ENCODE measurements at regions not wholly inside any gene's neighbourhood (a gene's known extent, or its start where the extent isn't known, plus 50 kb on each side); places are given as distances from the start of the nearest gene placed in this dataset.
"Not testable (repeated sequence)": the region's sequence is repeated elsewhere in the genome, so short reads cannot be mapped to it uniquely, and the experiment has no call there.

DNA sequence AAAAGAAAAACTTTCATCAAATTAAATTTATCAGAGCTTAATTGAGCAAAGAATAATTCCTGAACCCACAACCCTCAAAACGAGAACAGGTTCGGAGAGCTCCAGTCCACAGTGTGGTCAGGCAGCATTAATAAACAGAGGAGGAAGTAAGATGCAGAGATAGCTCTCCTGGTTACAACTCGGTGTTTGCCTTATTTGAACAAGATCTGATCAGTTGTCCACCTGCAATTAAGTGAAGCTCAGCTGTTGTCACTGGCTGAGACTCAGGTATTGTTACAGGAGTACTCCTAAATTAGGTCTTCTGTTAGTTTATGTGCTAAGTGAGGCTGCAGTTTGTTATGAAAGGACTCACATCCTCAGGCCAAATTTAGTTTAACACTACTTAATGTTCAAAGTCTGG lies 451.4 kb upstream of the PDE3A start:
- TF ChIP-seq, protein P1, sequence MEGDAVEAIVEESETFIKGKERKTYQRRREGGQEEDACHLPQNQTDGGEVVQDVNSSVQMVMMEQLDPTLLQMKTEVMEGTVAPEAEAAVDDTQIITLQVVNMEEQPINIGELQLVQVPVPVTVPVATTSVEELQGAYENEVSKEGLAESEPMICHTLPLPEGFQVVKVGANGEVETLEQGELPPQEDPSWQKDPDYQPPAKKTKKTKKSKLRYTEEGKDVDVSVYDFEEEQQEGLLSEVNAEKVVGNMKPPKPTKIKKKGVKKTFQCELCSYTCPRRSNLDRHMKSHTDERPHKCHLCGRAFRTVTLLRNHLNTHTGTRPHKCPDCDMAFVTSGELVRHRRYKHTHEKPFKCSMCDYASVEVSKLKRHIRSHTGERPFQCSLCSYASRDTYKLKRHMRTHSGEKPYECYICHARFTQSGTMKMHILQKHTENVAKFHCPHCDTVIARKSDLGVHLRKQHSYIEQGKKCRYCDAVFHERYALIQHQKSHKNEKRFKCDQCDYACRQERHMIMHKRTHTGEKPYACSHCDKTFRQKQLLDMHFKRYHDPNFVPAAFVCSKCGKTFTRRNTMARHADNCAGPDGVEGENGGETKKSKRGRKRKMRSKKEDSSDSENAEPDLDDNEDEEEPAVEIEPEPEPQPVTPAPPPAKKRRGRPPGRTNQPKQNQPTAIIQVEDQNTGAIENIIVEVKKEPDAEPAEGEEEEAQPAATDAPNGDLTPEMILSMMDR (IDR thresholded peaks at IDR 0.05) = no peak
- Mint-ChIP-seq H3K9me3 (peaks cover 6% of the 10 kb centered on the region; the same call in 1 of the 2 replicates), H3K36me3 (ENCODE audit: low read depth) (no peaks in the 10 kb centered on the region), H3K27me3 (ENCODE audit: insufficient read depth) (no peaks in the 10 kb centered on the region; the same call in 1 of the 2 replicates), H3K4me3 (no peak overlapping the region), H3K4me1 (ENCODE audit: low read depth) (no peaks in the 10 kb centered on the region), H3K27ac (no peak overlapping the region)
- no peak for DNase-seq

DNA sequence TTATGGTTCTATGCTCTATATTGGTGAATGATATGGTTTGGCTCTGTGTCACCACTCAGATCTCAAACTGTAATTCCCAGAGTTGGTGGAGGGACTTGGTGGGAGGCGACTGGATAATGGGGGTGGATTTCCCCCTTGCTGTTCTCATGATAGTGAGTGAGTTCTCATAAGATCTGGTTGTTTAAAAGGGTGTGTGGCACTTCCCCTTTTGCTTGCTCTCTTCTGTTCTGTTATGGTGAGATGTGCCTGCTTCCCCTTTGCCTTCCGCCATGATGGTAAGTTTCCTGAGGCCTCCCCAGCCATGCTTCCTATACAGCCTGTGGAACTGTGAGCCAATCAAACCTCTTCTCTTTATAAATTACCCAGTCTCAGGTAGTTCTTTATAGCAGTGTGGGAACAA lies 446.6 kb upstream of the PDE3A start:
- not testable (repeated sequence) for H3K27me3 Mint-ChIP-seq (ENCODE audit: insufficient read depth)

DNA sequence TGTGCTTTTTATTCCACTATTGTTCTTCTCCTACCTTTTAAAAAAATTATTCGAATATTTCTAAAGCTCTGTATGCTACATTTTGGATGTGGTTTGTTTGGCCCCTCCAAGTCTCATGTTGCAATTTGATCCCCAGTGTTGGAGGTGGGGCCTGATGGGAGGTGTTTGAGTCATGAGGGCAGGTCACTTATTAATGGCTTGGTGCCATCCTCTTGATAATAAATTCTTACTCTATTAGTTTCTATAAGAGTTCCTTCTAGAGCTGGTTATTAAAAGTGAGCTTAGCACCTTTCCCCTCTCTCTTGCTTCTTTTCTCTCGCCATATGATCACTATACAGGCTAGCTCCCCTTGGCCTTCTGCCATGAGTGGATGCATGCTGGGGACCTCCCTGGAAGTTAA lies 445.6 kb upstream of the PDE3A start:
- TF ChIP-seq, protein P1 (IDR thresholded peaks at IDR 0.05) = no peak
- peaks cover 5% of the 10 kb centered on the region for H3K9me3 Mint-ChIP-seq
- H3K4me3 Mint-ChIP-seq = no peak overlapping the region
- H3K36me3 Mint-ChIP-seq (ENCODE audit: low read depth) = no peaks in the 10 kb centered on the region
- no peak for DNase-seq
- H3K27ac Mint-ChIP-seq = no peak overlapping the region
- no peaks in the 10 kb centered on the region for H3K4me1 Mint-ChIP-seq (ENCODE audit: low read depth)
- H3K27me3 Mint-ChIP-seq (ENCODE audit: insufficient read depth) = no peaks in the 10 kb centered on the region

More for the DNA sequence above, 446.6 kb upstream of the PDE3A start:
- not testable (repeated sequence) for H3K4me3 Mint-ChIP-seq; H3K27ac Mint-ChIP-seq; H3K36me3 Mint-ChIP-seq (ENCODE audit: low read depth); H3K9me3 Mint-ChIP-seq; DNase-seq; H3K4me1 Mint-ChIP-seq (ENCODE audit: low read depth)

DNA sequence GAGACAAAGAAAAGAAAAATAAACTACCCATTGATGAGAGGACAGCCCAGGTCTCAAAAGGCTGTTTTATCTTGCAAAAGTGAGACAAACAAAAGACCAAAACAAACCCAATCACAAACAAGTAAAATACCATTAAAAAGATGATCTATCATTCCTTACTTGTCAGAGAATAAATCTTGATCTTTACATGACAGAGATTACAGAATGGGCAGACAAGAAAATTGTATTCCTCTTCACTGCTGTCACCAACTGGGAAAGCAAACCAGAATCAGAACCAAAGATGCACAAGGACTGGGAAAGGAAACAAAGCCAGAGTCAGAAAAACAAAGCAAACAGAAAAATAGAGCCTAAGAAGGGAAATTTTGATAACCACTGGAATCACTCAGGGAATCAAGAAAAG lies 444.0 kb upstream of the PDE3A start:
- H3K9me3 Mint-ChIP-seq = peaks cover 7% of the 10 kb centered on the region
- no peaks in the 10 kb centered on the region for H3K4me1 Mint-ChIP-seq (ENCODE audit: low read depth)
- TF ChIP-seq, protein P1 (IDR thresholded peaks at IDR 0.05) = no peak
- no peak for DNase-seq
- no peak overlapping the region for H3K4me3 Mint-ChIP-seq
- no peak overlapping the region for H3K27ac Mint-ChIP-seq
- H3K27me3 Mint-ChIP-seq (ENCODE audit: insufficient read depth) = no peaks in the 10 kb centered on the region
- no peaks in the 10 kb centered on the region for H3K36me3 Mint-ChIP-seq (ENCODE audit: low read depth)

DNA sequence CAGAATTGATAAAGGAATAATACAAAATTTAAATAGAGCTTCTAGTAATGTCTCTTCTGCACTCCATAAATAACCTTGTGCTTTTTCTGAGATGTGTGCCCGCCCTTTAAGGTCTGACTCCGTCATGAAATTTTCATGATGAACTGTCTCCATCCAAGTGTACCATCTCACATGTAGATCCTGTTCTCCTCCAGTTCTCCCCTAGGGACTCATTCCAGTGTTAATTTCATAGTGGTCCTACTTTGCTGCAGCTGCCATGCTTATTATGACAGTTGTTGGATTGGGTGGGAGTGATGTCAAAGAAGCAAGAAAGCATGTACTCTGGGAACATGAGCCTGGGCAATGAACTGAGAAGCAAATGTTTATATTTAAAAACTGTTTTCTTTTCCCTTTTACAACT lies 442.5 kb upstream of the PDE3A start:
- TF ChIP-seq, protein P1 (IDR thresholded peaks at IDR 0.05) = no peak
- Mint-ChIP-seq H3K9me3 (peaks cover 9% of the 10 kb centered on the region), H3K4me1 (ENCODE audit: low read depth) (no peaks in the 10 kb centered on the region), H3K27me3 (ENCODE audit: insufficient read depth) (no peaks in the 10 kb centered on the region; the same call in 1 of the 2 replicates), H3K36me3 (ENCODE audit: low read depth) (no peaks in the 10 kb centered on the region), H3K27ac (no peak overlapping the region), H3K4me3 (no peak overlapping the region)
- no peak for DNase-seq

DNA sequence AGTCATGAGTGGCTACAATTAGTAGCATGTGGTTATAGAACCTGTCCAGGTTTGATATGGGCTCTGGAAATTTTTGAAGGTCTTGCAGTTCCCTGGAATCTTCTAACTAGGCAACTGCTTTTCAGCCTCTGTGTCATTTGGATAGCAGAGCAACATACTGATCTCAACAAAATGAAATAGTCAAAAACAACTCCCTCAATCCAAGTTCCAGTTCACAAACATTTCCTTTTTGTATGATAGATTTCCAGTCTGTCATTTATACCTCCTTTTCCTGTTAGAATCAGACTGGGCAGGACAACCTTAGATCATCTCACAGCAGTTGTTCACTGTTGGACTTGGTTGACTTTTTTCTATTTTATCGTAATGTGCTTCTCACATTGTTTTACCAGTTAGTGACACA lies 442.1 kb upstream of the PDE3A start:
- Mint-ChIP-seq H3K27ac (no peak overlapping the region), H3K4me1 (ENCODE audit: low read depth) (no peaks in the 10 kb centered on the region), H3K27me3 (ENCODE audit: insufficient read depth) (no peaks in the 10 kb centered on the region; the same call in 1 of the 2 replicates), H3K36me3 (ENCODE audit: low read depth) (no peaks in the 10 kb centered on the region), H3K9me3 (peaks cover 9% of the 10 kb centered on the region), H3K4me3 (no peak overlapping the region)
- TF ChIP-seq, protein P1 (IDR thresholded peaks at IDR 0.05) = no peak
- no peak for DNase-seq
